Activated B cell treated with CpG ODN at 0.5 μM for 24 hours (primary cell): ENCODE measurements at regions not wholly inside any gene's neighbourhood (a gene's known extent, or its start where the extent isn't known, plus 50 kb on each side); places are given as distances from the start of the nearest gene placed in this dataset.

Source experiments
- ATAC-seq: fragments of 200-7000 bp; cut with Tn5 transposase; one replicate; pipeline ENCODE4 v1.10.0; 2021; ENCODE audit warnings: low read depth, mild to moderate bottlenecking, moderate library complexity
- CTCF ChIA-PET: fragments of 350-600 bp; sonication (Branson Sonifier 250); formaldehyde crosslinking; loops from one replicate; lab custom pipeline; 2021; ENCODE audit warnings: antibody characterized with exemption; lab: Charles Lee
- POLR2A ChIA-PET: fragments of 350-600 bp; sonication (Branson Sonifier 250); formaldehyde crosslinking; loops from one replicate; lab custom pipeline; 2021; ENCODE audit warnings: antibody characterized with exemption; lab: Charles Lee
- DNase-seq: peaks from one replicate; pipeline ENCODE4 v3.0.0; 2022
- H3K27ac Mint-ChIP-seq: one replicate; pipeline ENCODE4 v1.8.0; 2020; ENCODE audit warnings: mixed read lengths
- H3K27me3 Mint-ChIP-seq: one replicate; pipeline ENCODE4 v1.8.0; 2021; ENCODE audit warnings: mixed read lengths
- H3K36me3 Mint-ChIP-seq: one replicate; pipeline ENCODE4 v1.8.0; 2021; ENCODE audit warnings: low read depth, mixed read lengths
- H3K4me1 Mint-ChIP-seq: one replicate; pipeline ENCODE4 v1.8.0; 2021; ENCODE audit warnings: mixed read lengths
- H3K4me3 Mint-ChIP-seq: one replicate; pipeline ENCODE4 v1.8.0; 2020; ENCODE audit warnings: mild to moderate bottlenecking, mixed read lengths
- H3K9me3 Mint-ChIP-seq: one replicate; pipeline ENCODE4 v1.8.0; 2020; ENCODE audit warnings: mixed read lengths
- intact Hi-C: fragments of 100-400 bp; cut with micrococcal nuclease; formaldehyde crosslinking; loops from one replicate; pipeline ENCODE4 v1.15.1; 2024
- TF ChIP-seq, protein P1 (sequence below): fragments of 200-600 bp; IDR thresholded peaks from one replicate; pipeline ENCODE4 v1.8.0; 2022; ENCODE audit warnings: antibody characterized with exemption, mild to moderate bottlenecking

DNA sequence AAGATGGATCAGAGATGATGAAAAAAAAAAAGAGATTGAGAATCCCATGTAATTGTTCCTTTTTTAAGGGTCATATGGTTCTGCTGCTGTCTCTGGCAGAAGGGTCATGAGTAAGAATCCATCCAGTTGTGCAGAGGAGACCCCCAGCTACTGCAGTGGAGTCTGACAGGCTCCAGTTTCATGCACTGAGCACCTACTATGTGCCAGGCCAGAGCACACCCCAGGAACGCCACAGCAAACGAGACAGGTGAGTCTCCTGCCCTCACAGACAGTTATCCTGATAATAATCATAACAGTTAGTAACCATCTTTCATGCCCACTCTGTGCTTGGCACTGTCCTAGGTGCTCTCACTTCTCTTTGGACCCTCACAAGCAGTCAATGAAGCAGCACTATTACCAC lies 420.0 kb downstream of the MATN1 start:
- ATAC-seq (no peak), DNase-seq (no peak)
- intact Hi-C loops, result no loop called here
- H3K36me3 Mint-ChIP-seq, result no peaks in the 10 kb centered on the region
- no peaks in the 10 kb centered on the region for H3K9me3 Mint-ChIP-seq
- peaks cover 10% of the 10 kb centered on the region for H3K27me3 Mint-ChIP-seq
- no peak overlapping the region for H3K4me3 Mint-ChIP-seq
- no peaks in the 10 kb centered on the region for H3K4me1 Mint-ChIP-seq
- POLR2A ChIA-PET, result no interaction called here
- TF ChIP-seq, protein P1, sequence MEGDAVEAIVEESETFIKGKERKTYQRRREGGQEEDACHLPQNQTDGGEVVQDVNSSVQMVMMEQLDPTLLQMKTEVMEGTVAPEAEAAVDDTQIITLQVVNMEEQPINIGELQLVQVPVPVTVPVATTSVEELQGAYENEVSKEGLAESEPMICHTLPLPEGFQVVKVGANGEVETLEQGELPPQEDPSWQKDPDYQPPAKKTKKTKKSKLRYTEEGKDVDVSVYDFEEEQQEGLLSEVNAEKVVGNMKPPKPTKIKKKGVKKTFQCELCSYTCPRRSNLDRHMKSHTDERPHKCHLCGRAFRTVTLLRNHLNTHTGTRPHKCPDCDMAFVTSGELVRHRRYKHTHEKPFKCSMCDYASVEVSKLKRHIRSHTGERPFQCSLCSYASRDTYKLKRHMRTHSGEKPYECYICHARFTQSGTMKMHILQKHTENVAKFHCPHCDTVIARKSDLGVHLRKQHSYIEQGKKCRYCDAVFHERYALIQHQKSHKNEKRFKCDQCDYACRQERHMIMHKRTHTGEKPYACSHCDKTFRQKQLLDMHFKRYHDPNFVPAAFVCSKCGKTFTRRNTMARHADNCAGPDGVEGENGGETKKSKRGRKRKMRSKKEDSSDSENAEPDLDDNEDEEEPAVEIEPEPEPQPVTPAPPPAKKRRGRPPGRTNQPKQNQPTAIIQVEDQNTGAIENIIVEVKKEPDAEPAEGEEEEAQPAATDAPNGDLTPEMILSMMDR, result no peak
- no peak overlapping the region for H3K27ac Mint-ChIP-seq
- CTCF ChIA-PET, result no interaction called here

DNA sequence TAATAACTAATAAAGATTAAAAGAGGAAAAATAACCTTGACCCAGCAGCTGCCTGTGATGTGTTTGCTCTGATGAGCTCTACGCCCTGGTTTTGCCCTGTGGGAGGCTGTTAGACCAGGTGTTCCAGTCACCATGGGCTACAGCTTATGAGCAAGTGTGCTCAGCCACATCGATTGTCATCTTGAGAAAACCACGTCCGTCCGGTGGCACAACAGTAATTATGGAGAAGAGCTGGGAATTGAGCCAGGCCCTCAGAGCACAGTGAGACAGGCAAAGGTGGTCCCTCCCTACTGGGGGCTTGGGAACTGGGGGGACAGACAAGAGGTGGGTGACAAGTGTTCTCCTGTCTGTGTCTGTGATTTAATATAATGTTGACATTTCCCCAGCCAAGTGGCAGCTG lies 420.5 kb downstream of the MATN1 start:
- peaks cover 6% of the 10 kb centered on the region for H3K27me3 Mint-ChIP-seq
- intact Hi-C loops, result no loop called here
- DNase-seq, result no peak
- H3K4me3 Mint-ChIP-seq, result no peak overlapping the region
- ATAC-seq, result no peak
- POLR2A ChIA-PET, result no interaction called here
- H3K27ac Mint-ChIP-seq, result no peak overlapping the region
- CTCF ChIA-PET, result no interaction called here
- peaks cover under 1% of the 10 kb centered on the region for H3K9me3 Mint-ChIP-seq
- H3K4me1 Mint-ChIP-seq, result no peaks in the 10 kb centered on the region
- TF ChIP-seq, protein P1, result no peak
- no peaks in the 10 kb centered on the region for H3K36me3 Mint-ChIP-seq

DNA sequence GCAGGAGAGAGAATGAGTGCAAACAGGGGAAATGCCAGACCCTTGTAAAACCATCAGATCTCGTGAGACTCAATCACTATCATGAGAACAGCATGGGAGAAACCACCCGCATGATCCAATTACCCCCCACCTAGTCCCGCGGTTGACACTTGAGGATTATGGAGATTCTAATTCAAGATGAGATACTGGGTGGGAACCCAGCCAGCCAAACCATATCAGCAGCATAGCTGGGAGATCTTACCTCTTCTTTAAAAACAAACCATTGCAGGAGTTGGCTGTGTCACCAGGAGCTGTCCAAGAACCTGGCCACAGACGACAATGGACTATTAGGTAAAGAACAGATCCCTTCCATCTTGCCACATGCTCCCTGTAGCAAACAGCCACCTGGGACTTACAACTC lies 422.7 kb downstream of the MATN1 start:
- no peaks in the 10 kb centered on the region for H3K36me3 Mint-ChIP-seq
- H3K9me3 Mint-ChIP-seq, result peaks cover 3% of the 10 kb centered on the region
- H3K27ac Mint-ChIP-seq, result no peak overlapping the region
- no peak overlapping the region for H3K4me3 Mint-ChIP-seq
- intact Hi-C loops, result no loop called here
- ChIA-PET POLR2A (no interaction called here), CTCF (no interaction called here)
- TF ChIP-seq, protein P1, result no peak
- no peaks in the 10 kb centered on the region for H3K27me3 Mint-ChIP-seq
- no peak for ATAC-seq
- H3K4me1 Mint-ChIP-seq, result no peaks in the 10 kb centered on the region
- DNase-seq, result no peak

DNA sequence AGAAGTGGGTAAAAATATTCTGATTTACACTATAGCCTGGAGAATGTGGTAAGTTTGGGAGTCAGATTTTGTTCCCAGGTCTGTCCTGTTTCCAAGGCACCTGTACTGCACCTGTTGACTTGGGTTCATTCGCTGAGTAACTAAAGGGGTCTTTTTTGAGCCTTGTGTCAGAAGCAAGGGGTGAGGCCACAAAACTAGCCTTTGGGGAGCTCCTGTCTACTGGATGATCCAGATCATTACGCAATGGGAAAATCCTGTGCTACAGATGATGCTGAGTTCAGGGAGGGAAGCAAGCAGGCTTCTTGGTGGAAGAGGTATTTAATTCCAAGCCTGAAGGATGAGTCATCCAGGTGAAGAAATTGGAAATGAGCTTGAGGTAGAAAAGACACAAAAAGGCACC lies 424.0 kb downstream of the MATN1 start:
- DNase-seq (no peak), ATAC-seq (no peak)
- H3K4me1 Mint-ChIP-seq, result no peaks in the 10 kb centered on the region
- CTCF ChIA-PET, result no interaction called here
- peaks cover 3% of the 10 kb centered on the region for H3K9me3 Mint-ChIP-seq
- H3K27me3 Mint-ChIP-seq, result no peaks in the 10 kb centered on the region
- no peak overlapping the region for H3K4me3 Mint-ChIP-seq
- no peaks in the 10 kb centered on the region for H3K36me3 Mint-ChIP-seq
- POLR2A ChIA-PET, result no interaction called here
- intact Hi-C loops, result no loop called here
- TF ChIP-seq, protein P1, result no peak
- no peak overlapping the region for H3K27ac Mint-ChIP-seq

DNA sequence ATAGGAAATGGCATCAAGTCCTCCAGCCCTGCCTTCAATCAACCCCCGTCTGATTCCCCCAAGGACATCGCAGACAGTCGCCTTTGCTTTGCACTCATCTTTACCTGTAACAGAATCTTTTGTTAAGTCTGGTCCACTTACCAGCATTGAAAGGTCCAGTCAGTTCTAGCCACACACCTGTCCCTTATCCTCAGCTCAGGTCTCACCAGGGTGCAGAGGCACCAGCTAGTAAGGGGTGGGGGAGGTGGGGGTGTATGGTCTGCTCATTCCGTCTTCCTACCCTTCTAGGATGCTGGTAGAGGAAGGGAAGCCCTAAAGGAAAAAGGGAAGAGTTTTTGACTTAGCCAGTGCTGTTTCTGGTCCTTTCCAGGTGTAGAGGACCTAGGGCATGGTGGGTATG lies 427.7 kb downstream of the MATN1 start:
- H3K36me3 Mint-ChIP-seq, result no peaks in the 10 kb centered on the region
- ATAC-seq (no peak), DNase-seq (no peak)
- intact Hi-C loops, result no loop called here
- no peak overlapping the region for H3K4me3 Mint-ChIP-seq
- H3K27ac Mint-ChIP-seq, result no peak overlapping the region
- CTCF ChIA-PET, result no interaction called here
- H3K9me3 Mint-ChIP-seq, result peaks cover 3% of the 10 kb centered on the region
- TF ChIP-seq, protein P1, result no peak
- no peaks in the 10 kb centered on the region for H3K4me1 Mint-ChIP-seq
- POLR2A ChIA-PET, result no interaction called here
- no peaks in the 10 kb centered on the region for H3K27me3 Mint-ChIP-seq
